HG02588 (cell line): ENCODE measurements at regions not wholly inside any gene's neighbourhood (a gene's known extent, or its start where the extent isn't known, plus 50 kb on each side); places are given as distances from the start of the nearest gene placed in this dataset.
"Not testable (repeated sequence)": the region's sequence is repeated elsewhere in the genome, so short reads cannot be mapped to it uniquely, and the experiment has no call there.

Source experiments
- ATAC-seq: cut with Tn5 transposase; IDR thresholded peaks from one replicate; pipeline ENCODE4 v1.9.1; 2021; ENCODE audit warnings: mild to moderate bottlenecking, moderate library complexity; ENCODE audit not compliant: unreplicated experiment

DNA sequence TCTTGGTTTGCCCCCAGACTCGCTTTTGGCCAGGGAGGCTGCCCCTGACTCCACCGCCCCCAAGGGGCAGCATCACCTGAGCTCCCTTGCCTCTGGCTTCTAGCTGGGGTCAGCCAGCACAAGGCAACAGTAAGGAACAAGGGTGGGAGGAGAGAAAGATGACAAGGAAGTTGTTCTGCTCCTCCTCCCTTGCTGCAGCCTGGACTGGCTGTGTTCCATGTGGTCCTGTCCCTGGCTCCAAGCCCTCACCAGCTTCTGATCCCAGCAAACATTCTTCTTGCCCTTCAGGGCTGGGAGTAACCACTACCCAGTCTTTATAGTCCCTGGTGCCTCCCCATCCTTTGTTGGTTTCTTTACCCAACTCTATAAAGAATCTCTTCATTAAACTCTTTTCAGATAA lies 100.3 kb upstream of the SPIN1 start:
- no peak for ATAC-seq

DNA sequence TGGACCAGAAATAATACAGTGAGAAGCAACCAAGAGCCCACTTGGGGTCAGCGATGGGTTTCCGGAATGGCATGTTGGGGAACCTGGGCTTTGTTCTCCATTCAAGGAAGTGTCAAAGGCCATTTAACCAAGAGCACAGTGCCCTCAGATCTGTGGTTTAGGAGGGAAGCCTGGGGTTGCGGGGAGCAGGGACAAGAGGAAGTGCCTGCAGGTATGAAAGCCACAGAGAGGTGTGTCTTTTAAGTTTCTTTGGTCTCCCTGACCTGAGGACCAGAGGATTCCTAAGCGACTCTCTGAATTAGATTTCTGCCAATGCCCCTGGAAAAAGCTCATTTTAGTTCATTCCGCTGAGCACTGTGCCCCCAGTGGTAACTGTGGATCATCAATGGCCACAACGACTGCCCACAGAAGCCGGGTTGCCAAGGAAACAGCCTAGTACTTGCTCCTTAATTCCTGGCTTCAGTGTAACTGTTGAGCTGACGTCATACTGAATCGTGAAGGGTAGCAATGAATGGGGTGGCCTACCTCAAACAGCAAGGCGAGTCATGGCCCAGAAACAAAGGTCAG lies 107.3 kb upstream of the SPIN1 start:
- no peak for ATAC-seq

DNA sequence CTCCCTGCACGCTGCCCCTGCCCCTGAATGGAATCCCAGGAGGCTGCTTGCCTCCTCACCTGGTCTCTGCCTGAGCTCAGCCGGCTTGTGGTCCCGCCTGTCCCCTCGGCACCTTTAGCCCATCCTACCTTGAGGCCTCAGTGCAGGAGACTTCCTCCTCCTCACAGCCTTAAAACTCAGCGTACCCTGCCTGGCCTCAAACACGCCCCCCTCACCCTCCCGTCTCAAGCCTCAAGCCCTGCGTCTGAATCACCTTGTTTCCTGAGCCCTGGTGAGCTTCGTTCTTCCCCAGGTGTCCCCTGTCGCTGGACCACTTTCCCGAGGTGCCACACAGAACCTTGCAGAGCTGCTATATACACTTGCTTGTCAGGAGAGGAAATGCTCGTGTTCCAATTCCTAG lies 110.2 kb upstream of the SPIN1 start:
- no peak for ATAC-seq

DNA sequence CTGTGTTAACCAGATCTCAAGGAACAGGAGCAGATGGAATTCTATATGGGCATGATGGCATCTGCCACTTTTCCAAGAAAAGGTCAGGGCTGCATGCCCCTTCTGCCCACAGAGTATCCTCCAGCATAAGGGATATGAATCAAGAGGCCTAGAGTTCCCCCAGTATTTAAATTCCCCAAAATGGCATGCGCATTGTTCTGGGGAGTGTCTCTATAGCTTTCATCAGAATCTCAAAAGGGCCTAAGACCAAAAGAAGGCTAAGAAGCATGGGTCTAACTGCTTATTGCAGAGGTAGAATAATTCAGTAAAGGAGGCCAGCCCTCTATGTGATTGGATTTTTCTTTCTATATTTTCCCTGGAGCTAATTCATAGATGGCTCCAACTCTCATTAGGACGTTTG lies 114.2 kb upstream of the SPIN1 start:
- ATAC-seq = no peak

DNA sequence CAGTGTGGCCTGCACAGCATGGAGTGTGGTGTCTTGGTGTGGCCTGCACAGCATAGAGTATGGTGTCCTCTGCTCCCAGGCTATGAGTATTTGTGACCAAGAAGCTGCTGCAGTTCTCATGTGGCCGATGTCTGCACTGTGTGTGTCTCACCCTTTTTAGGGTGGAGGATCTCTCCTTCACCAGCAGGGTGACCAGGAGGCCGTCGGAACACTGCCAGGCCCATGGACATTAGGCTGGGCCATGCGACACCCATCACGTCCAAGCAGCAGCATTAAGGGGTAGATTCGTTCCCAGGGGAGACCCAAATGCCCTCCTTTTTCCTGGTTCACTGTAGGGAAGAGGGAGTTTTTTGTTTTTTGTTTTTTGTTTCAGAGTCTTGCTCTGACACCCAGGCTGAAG lies 115.3 kb upstream of the SPIN1 start:
- ATAC-seq = no peak

DNA sequence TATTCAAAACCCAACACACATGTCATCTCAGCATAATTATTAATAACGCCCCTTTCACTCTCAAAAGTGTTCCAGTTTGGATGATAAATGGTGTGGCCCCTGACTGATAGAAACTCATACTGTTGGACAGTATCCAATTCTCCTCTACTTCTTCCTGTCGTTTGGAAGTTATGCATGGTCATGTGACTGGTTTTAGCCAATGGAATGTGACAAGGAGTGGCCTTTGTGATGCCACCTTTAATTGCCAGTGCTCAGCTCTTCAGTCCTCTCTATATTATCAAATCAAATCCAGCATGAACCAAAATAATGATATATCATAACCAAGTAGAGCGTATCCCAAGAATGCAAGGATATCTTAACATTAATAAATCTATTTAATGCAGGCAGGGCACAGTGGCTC lies 117.8 kb upstream of the SPIN1 start:
- no peak for ATAC-seq

DNA sequence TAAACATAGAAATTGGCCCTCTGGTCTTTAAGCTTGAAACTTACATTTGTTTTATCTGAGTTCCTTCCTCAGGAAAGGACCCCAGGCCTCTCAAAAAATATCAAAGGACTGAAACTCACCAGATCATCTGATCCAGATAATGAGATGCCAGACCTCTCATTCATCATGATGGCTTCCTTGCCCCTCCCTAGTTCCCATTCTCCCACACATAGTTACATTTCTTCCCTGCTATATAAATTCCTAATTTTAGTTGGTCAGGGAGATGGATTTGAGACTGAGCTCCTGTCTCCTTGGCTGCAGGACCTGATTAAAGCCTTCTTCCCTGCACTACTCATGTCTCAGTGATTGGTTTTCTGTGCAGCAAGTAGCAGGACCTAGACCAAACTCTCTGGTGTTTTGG lies 119.4 kb upstream of the SPIN1 start:
- no peak for ATAC-seq

DNA sequence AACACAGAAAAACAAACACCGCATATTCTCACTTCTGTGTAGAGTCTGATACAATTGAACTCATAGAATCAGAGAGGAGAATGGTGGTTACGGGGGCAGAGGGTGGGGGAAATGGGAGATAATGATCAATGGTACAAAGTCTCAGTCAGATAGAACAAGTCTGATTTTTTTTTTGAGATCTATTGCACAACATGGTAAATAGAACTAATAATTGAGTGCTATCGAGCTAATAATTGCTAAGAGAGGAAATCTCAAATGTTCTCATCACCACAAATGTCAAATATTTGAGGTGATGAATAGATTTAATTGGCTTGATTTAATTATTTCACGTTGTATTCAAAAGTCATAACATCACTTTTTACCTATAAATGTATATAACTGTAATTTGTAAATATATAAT lies 121.0 kb upstream of the SPIN1 start:
- ATAC-seq = no peak

DNA sequence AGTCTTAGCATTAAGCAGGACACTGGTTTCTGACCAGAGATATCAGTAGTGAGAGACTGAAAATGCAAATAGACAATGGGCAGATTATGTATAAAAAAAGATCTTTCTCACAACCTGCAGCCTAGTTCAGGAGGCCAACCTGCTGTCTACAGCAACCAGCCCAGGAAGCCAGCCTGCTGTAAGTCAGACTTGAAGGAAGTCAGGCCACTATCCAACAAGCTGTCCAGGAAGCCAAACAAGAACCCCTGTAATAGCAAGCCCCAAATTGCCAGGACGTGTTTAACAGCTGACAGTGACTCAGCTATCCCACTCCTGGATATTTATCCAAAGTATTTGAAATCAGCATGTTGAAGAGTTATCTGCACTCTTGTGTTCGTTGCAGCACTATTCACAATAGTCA lies 121.8 kb upstream of the SPIN1 start:
- no peak for ATAC-seq

DNA sequence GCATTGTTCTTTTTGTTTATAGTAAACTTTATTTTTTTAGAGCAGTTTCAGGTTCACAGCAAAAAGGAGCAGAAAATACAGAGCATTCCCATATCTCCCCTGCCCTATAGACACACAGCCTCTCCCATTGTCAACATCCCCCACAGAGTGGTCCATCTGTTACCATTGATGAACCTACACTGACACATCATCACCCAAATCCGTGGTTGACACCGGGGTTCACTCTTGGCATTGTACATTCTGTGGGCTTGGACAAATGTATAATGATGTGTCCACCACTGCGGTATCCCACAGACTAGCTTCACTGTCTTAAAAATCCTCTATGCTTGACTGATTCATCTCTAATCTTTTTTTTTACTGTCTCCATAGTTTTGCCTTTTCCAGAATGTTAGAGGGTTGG lies 120.7 kb upstream of the SPATA31C2 start:
- no peak for ATAC-seq

DNA sequence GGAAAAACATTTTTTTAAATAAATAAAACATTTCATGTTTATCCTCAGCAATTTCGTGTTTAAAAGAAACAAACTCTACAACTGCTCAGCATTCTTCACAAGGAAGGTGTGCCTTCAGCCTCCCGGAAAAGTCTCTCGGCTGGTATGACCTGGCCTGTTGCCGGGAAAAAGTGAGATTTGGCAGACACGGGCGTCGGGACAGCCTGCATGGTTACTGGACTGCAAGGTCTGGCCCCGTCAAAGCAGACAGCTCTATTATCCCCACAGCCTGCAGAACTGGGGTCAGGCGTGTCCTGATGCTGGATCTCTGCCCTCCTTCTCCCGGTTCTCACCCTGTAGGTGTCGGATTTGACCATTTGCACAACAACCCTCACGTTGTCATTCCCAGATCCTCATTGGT lies 120.3 kb upstream of the SPATA31C2 start:
- no peak for ATAC-seq

DNA sequence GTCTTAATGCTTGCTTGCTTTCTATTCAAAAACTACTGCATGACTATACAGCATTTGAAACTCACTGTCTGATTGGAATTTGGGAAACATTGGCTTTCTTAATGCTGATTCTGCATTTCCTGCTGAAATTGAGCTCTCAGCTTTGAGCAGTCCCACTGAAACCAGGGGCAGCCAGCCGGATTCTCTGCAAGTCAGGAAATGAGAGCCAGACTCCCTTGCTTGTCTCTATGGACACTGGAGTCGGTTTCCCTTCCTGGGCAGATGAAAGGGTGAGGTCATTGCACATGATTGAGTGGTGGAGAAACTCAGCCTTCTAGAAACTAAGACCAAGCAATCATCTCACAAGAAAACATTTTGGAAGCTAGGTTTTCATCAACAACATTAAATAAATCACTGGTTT lies 119.7 kb upstream of the SPATA31C2 start:
- no peak for ATAC-seq

DNA sequence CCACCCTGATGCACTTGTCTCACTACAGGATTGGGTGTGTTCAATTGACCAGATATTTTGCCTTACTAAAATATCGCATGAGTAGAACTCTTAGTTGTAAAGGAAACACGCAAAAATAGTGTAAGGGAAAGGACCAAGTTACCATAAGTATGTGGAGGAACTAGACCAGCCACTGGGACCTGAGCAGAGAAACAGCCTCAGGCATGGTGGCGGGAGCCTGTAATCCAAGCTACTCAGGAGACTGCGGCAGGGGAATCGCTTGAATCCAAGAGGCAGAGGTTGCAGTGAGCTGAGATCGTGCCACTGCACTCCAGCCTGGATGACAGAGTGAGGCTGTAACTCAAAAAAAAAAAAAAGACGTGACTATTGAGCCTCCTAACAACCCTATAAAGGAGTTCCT lies 117.9 kb upstream of the SPATA31C2 start:
- ATAC-seq = no peak

DNA sequence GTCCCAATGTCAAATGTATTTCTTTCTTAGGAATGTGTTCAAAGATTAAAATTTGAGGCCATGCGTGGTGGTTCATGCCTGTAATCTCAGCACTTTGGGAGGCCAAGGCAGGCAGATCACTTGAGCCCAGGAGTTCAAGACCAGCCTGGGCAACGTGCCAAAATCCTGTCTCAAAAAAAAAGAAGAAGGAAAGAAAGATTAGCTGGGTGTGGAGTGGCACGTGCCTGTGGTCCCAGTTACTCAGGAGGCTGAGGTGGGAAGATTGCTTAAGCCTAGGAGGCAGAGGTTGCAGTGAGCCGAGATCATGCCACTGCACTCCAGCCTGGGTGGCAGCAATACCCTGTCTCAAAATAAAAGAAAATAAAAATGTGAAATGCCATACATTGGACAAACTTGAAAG lies 117.5 kb upstream of the SPATA31C2 start:
- not testable (repeated sequence) for ATAC-seq

DNA sequence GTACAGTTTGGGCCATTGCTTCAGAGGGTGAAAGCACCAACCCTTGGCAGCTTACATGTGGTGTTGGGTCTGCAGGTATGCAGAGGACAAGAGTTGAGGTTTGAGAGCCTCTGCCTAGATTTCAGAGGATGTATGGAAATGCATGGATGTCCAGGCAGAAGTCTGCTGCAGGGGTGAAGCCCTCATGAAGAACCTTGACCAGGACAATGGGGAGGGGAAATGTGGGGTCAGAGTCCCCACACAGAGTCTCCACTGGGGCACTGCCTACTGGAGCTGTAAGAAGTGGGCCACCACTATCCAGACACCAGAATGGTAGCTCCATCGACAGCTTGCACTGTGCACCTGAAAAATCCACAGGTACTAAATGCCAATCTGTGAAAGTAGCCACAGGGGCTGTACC lies 113.6 kb upstream of the SPATA31C2 start:
- no peak for ATAC-seq

DNA sequence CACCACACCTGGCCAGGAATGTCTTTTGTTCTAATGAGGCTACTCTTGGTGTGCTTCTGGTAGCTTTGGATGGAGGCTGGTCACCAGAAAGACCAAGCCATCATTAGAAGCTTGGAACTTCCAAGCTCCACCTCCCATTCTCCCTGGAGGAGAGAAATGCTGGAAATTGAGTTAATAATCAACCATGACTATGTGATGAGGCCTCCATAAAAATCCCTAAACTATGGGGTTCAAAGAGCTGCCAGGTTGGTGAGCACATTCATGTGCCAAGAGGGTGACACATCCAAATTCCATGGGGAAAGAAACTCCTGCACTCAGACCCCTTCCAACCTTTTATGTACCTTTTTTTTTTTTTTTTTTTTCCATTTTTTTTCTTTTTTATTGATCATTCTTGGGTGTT lies 105.5 kb upstream of the SPATA31C2 start:
- no peak for ATAC-seq

DNA sequence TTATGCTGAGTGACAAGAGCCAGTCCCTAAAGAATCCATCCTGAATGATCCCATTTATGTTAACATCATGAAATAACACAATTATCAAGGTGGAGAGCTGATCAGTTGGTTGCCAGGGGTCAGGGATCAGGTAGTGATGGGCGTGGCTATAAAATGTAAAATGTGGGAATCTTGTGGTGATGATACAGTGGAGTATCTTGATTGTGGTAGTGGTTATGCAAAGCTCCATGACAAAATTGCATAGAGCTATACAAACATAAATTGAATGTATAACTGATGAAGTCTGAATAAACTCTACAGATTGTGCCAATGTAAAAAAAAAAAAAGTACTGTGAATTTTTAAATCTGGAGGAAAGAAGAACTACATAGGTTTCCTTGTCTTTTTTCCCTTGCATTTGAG lies 104.6 kb upstream of the SPATA31C2 start:
- ATAC-seq = no peak

DNA sequence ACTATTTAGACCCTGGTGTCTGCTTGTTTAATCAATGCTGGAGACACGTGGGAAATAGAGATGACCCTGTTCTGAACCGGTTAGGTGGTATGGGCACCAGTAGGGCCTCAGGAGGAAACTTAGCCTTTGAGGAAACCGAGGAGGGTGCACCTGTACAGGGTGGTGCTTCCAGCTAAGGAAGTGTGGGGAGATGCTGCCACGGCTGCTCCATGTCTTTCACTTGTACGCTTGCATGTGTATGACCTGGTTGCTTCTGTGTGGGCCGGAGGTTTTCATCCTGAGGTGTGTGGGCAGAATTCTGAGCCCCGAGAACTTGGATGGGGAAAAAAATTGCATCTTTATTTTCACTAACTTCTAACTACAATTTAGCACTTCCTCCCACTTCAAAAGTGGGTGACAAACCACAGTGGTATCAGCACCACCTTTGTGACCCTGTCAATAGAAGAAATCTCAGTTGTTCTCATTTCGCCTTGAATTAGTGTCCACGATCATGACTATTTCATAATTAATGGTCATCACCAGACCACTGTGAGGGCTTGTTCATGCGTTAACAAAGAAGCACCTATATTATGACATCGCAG lies 99.8 kb upstream of the SPATA31C2 start:
- ATAC-seq = no peak

DNA sequence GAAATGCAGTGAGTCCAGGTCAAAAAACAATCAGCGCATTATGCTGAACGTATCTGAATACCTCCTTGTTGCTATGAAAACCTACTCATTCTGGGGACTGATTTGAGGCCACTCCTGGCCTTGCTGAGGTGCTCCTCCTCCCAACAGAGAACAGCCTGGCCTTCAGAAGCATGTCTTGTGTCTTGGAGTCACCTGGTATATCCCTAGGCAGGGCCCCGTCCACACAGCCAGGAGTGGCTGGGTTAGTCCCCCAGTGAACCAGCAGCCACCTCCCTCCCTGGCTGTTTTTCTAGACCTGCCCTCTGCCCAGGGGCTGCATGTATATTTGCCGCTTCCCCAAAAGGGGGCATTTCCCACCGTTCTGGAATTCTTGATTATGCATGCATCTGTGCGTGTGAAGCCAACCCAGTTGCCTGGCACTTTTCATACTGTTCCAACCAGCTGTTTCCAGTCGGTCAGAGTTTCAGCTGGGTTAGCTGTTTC lies 99.2 kb upstream of the SPATA31C2 start:
- no peak for ATAC-seq

DNA sequence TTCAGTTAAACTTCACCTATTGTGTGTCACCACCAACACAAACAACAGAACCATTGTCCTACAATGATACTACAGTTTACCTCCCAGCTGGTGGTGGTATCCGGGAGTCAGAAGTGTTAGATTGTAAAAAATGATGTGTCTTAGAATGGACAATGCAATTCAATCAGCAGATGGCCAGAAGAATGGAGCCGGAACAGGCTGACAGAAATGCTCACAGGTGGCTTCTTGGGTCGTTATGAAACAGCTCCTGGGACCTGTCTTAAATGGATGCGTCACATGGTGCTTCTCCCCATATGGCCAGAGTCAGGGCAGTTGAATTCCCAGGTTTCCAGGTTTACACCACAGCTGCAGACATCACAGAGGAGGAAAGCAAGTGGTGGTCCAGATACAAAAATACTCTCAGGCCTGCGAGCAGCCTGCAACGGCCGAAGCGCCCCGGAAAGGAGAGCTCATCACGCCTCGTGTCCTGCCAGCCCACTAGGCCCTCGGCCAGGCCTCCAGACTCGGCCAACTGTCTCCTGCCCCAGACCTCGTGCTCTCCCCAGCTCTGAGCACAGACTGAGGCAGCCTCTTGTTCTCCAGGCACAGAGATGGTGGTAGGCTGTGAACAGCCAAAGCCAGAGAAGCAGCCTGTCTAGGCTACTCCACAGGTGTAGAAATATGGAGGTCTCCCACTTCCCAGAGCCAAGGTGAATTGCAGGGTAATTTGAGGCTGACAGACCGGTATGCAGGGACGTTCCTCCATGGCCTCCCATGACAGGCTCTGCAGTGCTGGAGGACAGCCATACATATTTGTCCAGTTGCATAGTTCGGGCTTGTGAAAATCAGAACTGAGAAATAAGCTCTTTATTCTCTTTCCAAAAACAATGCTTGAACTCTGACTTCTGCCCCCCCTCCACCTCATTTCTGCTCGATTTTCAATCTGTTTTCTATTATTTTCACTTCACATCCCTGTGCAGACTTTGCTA lies 98.5 kb upstream of the SPATA31C2 start:
- no peak for ATAC-seq

DNA sequence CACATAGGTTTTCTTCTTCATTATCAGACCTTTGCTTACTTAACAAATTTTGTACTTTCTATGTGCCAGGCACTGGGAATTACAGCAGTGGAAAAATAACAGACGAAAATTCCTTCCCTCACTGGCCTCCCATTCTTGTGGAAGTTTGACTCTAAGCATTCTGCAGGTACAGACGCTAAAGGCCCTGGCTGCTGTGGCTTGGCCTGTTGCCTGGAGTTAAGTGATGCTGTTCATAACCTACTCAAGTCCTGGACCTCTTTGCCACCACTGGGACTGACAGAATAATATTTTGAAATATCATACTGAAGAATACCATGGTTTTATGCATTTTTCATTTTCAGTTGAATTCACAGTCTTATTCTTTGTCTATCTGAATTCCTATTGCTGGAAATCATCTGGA lies 97.3 kb upstream of the SPATA31C2 start:
- ATAC-seq = no peak

DNA sequence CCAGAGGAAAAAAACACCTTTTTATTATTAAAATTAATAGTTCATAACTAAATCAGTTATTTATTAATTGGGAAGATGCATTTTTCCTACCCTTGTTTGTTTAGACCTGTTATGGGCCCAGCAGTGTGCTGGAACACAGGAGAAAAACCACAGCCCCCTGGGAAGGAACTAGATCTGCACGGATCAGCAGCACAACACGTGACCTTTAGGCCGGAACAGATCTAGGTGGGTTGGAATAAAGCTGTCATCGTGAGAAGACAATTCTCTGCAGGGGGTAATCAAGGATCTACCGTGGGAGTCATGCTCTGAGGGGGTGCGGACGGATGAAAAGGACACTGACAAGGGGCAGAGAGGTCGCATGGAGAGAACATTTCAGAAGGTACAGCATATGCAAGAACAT lies 95.8 kb upstream of the SPATA31C2 start:
- ATAC-seq = no peak
